Activated CD4-positive, alpha-beta memory T cell treated with anti-CD3 and anti-CD28 coated beads for 36 hours (primary cell): ENCODE measurements at regions not wholly inside any gene's neighbourhood (a gene's known extent, or its start where the extent isn't known, plus 50 kb on each side); places are given as distances from the start of the nearest gene placed in this dataset.

Experiments used
- CTCF ChIA-PET: fragments of 350-600 bp; sonication (Branson Sonifier 250); formaldehyde crosslinking; loops from one replicate; lab custom pipeline; 2021; ENCODE audit warnings: antibody characterized with exemption, inconsistent platforms; lab: Charles Lee
- POLR2A ChIA-PET: fragments of 350-600 bp; sonication (Branson Sonifier 250); formaldehyde crosslinking; loops from one replicate; lab custom pipeline; 2021; ENCODE audit warnings: antibody characterized with exemption; lab: Charles Lee
- DNase-seq: peaks from one replicate; pipeline ENCODE4 v3.0.0-alpha.2; 2020
- H3K27ac Mint-ChIP-seq: one replicate; pipeline ENCODE4 v1.8.0; 2021; ENCODE audit warnings: mixed read lengths
- H3K27me3 Mint-ChIP-seq: one replicate; pipeline ENCODE4 v1.8.0; 2021; ENCODE audit warnings: mixed read lengths
- H3K36me3 Mint-ChIP-seq: one replicate; pipeline ENCODE4 v1.8.0; 2021; ENCODE audit warnings: mixed read lengths
- H3K4me1 Mint-ChIP-seq: one replicate; pipeline ENCODE4 v1.8.0; 2021; ENCODE audit warnings: low read depth, mixed read lengths
- H3K4me3 Mint-ChIP-seq: one replicate; pipeline ENCODE4 v1.8.0; 2021; ENCODE audit warnings: mild to moderate bottlenecking, mixed read lengths
- H3K9me3 Mint-ChIP-seq: one replicate; pipeline ENCODE4 v1.8.0; 2021; ENCODE audit warnings: mixed read lengths
- intact Hi-C: fragments of 100-400 bp; cut with micrococcal nuclease; formaldehyde crosslinking; loops from one replicate; pipeline ENCODE4 v1.15.1; 2023

- Mint-ChIP-seq H3K36me3 (no peaks in the 10 kb centered on the region), H3K9me3 (peaks cover 12% of the 10 kb centered on the region), H3K27ac (no peak overlapping the region), H3K27me3 (no peaks in the 10 kb centered on the region), H3K4me3 (no peak overlapping the region), H3K4me1 (no peaks in the 10 kb centered on the region)
- ChIA-PET POLR2A (no interaction called here), CTCF (no interaction called here)
- intact Hi-C loops, result no loop called here
- no peak for DNase-seq
Measured at GRCh38 chr12:77777274-77777673, 53.4 kb upstream of the NAV3 start.

- Mint-ChIP-seq H3K4me3 (no peak overlapping the region), H3K9me3 (peaks cover 10% of the 10 kb centered on the region), H3K36me3 (no peaks in the 10 kb centered on the region), H3K27me3 (no peaks in the 10 kb centered on the region), H3K4me1 (no peaks in the 10 kb centered on the region), H3K27ac (no peak overlapping the region)
- intact Hi-C loops, result no loop called here
- no peak for DNase-seq
- POLR2A ChIA-PET, result no interaction called here
- CTCF ChIA-PET, result no interaction called here
Measured at GRCh38 chr12:77774761-77775160, 55.9 kb upstream of the NAV3 start.

- Mint-ChIP-seq H3K27me3 (no peaks in the 10 kb centered on the region), H3K4me3 (no peak overlapping the region), H3K4me1 (no peaks in the 10 kb centered on the region), H3K9me3 (peaks cover 11% of the 10 kb centered on the region), H3K36me3 (no peaks in the 10 kb centered on the region), H3K27ac (no peak overlapping the region)
- CTCF ChIA-PET, result no interaction called here
- intact Hi-C loops, result no loop called here
- POLR2A ChIA-PET, result no interaction called here
- DNase-seq, result no peak
Measured at GRCh38 chr12:77772676-77773298, 57.9 kb upstream of the NAV3 start.

GRCh38 chr12:77768558-77768957 is 62.1 kb upstream of the NAV3 start:
- intact Hi-C loops, result no loop called here
- Mint-ChIP-seq H3K27ac (no peak overlapping the region), H3K36me3 (no peaks in the 10 kb centered on the region), H3K27me3 (no peaks in the 10 kb centered on the region), H3K9me3 (peaks cover 14% of the 10 kb centered on the region), H3K4me1 (no peaks in the 10 kb centered on the region), H3K4me3 (no peak overlapping the region)
- POLR2A ChIA-PET, result no interaction called here
- DNase-seq, result no peak
- CTCF ChIA-PET, result no interaction called here

- ChIA-PET CTCF (no interaction called here), POLR2A (no interaction called here)
- Mint-ChIP-seq H3K27me3 (no peaks in the 10 kb centered on the region), H3K27ac (no peak overlapping the region), H3K9me3 (peaks cover 14% of the 10 kb centered on the region), H3K36me3 (no peaks in the 10 kb centered on the region), H3K4me1 (no peaks in the 10 kb centered on the region), H3K4me3 (no peak overlapping the region)
- no peak for DNase-seq
- intact Hi-C loops, result no loop called here
Measured at GRCh38 chr12:77767756-77768343, 62.8 kb upstream of the NAV3 start.

- no peak overlapping the region for H3K27ac Mint-ChIP-seq
- intact Hi-C loops, result no loop called here
- no peaks in the 10 kb centered on the region for H3K4me1 Mint-ChIP-seq
- no peak for DNase-seq
- no peak overlapping the region for H3K4me3 Mint-ChIP-seq
- no peaks in the 10 kb centered on the region for H3K36me3 Mint-ChIP-seq
- no peaks in the 10 kb centered on the region for H3K27me3 Mint-ChIP-seq
- H3K9me3 Mint-ChIP-seq, result peaks cover 14% of the 10 kb centered on the region
- ChIA-PET CTCF (no interaction called here), POLR2A (no interaction called here)
Measured at GRCh38 chr12:77767335-77767734, 63.4 kb upstream of the NAV3 start.

GRCh38 chr12:77766224-77766623 is 64.5 kb upstream of the NAV3 start:
- Mint-ChIP-seq H3K4me3 (no peak overlapping the region), H3K4me1 (no peaks in the 10 kb centered on the region), H3K27ac (no peak overlapping the region), H3K27me3 (no peaks in the 10 kb centered on the region), H3K9me3 (peaks cover 18% of the 10 kb centered on the region), H3K36me3 (no peaks in the 10 kb centered on the region)
- ChIA-PET POLR2A (no interaction called here), CTCF (no interaction called here)
- intact Hi-C loops, result no loop called here
- DNase-seq, result no peak

GRCh38 chr12:77761286-77761685 is 69.4 kb upstream of the NAV3 start:
- DNase-seq, result no peak
- Mint-ChIP-seq H3K9me3 (peaks cover 14% of the 10 kb centered on the region), H3K27ac (no peak overlapping the region), H3K36me3 (no peaks in the 10 kb centered on the region), H3K4me3 (no peak overlapping the region), H3K4me1 (no peaks in the 10 kb centered on the region), H3K27me3 (no peaks in the 10 kb centered on the region)
- ChIA-PET POLR2A (no interaction called here), CTCF (no interaction called here)
- intact Hi-C loops, result no loop called here

- Mint-ChIP-seq H3K36me3 (no peaks in the 10 kb centered on the region), H3K4me3 (no peak overlapping the region), H3K27me3 (no peaks in the 10 kb centered on the region), H3K4me1 (no peaks in the 10 kb centered on the region), H3K27ac (no peak overlapping the region), H3K9me3 (peaks cover 10% of the 10 kb centered on the region)
- ChIA-PET CTCF (no interaction called here), POLR2A (no interaction called here)
- intact Hi-C loops, result no loop called here
- DNase-seq, result no peak
Measured at GRCh38 chr12:77760271-77761025, 70.2 kb upstream of the NAV3 start.

GRCh38 chr12:77754086-77754485 is 76.6 kb upstream of the NAV3 start:
- peaks cover 3% of the 10 kb centered on the region for H3K9me3 Mint-ChIP-seq
- no peaks in the 10 kb centered on the region for H3K27me3 Mint-ChIP-seq
- ChIA-PET CTCF (no interaction called here), POLR2A (no interaction called here)
- no peak overlapping the region for H3K4me3 Mint-ChIP-seq
- no peak overlapping the region for H3K27ac Mint-ChIP-seq
- no peaks in the 10 kb centered on the region for H3K36me3 Mint-ChIP-seq
- no peak for DNase-seq
- H3K4me1 Mint-ChIP-seq, result no peaks in the 10 kb centered on the region
- intact Hi-C loops, result no loop called here

GRCh38 chr12:77751939-77752338 is 78.8 kb upstream of the NAV3 start:
- Mint-ChIP-seq H3K27ac (no peak overlapping the region), H3K4me1 (no peaks in the 10 kb centered on the region), H3K36me3 (no peaks in the 10 kb centered on the region), H3K4me3 (no peak overlapping the region), H3K27me3 (no peaks in the 10 kb centered on the region), H3K9me3 (peaks cover 3% of the 10 kb centered on the region)
- CTCF ChIA-PET, result no interaction called here
- intact Hi-C loops, result no loop called here
- DNase-seq, result no peak
- POLR2A ChIA-PET, result no interaction called here

GRCh38 chr12:77746096-77746495 is 84.6 kb upstream of the NAV3 start:
- Mint-ChIP-seq H3K36me3 (no peaks in the 10 kb centered on the region), H3K4me1 (no peaks in the 10 kb centered on the region), H3K27me3 (no peaks in the 10 kb centered on the region), H3K4me3 (no peak overlapping the region), H3K27ac (no peak overlapping the region), H3K9me3 (peaks cover 7% of the 10 kb centered on the region)
- ChIA-PET POLR2A (no interaction called here), CTCF (no interaction called here)
- intact Hi-C loops, result no loop called here
- no peak for DNase-seq

GRCh38 chr12:77745624-77746023 is 85.1 kb upstream of the NAV3 start:
- CTCF ChIA-PET, result no interaction called here

More at GRCh38 chr12:77745624-77746023, 85.1 kb upstream of the NAV3 start:
- H3K27ac Mint-ChIP-seq, result no peak overlapping the region
- DNase-seq, result no peak
- no peak overlapping the region for H3K4me3 Mint-ChIP-seq
- H3K27me3 Mint-ChIP-seq, result no peaks in the 10 kb centered on the region
- peaks cover 8% of the 10 kb centered on the region for H3K9me3 Mint-ChIP-seq
- POLR2A ChIA-PET, result no interaction called here
- no peaks in the 10 kb centered on the region for H3K4me1 Mint-ChIP-seq
- intact Hi-C loops, result no loop called here
- no peaks in the 10 kb centered on the region for H3K36me3 Mint-ChIP-seq
